Hematopoietic multipotent progenitor cell (in vitro differentiated cells): ENCODE measurements at regions not wholly inside any gene's neighbourhood (a gene's known extent, or its start where the extent isn't known, plus 50 kb on each side); places are given as distances from the start of the nearest gene placed in this dataset.

ENCODE experiments used
- DNase-seq, 3 donors: peaks; one replicate each; pipeline ENCODE4 v3.0.0-alpha.2; 2011 to 2015; ENCODE audit warnings: low read depth in 2 of 3, low spot score in 2 of 3

DNA sequence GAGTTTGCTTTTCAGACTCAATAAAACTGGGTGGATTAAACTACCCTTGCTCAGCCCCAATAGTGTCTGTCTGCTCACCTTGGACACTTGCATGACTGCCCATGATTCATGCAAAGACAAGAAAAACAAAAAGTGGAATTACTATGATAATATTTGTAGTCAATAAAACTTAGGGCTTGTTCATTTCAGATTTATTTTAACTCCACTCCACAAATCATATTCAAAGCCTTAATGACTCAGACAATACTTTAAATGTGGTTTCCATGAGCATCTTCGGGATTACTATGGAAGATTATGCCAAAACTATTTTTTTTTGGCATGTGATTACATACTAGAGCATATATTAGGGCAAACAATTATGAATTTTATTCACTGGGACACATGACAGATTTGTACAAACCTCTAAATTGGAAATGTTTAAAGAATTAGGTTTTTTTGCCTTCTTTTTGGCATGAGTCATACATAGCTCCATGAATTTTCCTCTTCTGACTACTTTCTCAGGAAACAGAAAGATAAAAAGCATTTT, 468.9 kb downstream of the ACTL7B start:
- no peak for DNase-seq

DNA sequence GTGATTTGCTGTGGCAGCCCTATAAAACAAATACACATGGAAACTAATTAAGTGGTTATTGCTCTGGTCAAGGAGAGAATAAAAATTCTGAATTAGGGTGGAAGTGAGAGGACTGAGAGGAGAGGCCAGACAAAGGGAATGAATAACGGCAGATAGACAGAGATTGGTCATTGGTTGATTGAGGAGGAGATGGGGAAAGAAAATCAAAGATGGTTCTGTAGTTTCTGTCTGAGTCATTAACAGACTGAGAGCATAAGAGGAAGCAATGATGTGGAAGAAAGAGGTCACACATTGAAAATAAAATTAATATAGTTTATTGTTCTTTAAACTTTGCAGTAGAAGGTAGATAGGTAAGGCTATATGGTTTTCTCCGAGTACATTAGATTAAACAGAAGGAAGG, 469.8 kb downstream of the ACTL7B start:
- no peak for DNase-seq

DNA sequence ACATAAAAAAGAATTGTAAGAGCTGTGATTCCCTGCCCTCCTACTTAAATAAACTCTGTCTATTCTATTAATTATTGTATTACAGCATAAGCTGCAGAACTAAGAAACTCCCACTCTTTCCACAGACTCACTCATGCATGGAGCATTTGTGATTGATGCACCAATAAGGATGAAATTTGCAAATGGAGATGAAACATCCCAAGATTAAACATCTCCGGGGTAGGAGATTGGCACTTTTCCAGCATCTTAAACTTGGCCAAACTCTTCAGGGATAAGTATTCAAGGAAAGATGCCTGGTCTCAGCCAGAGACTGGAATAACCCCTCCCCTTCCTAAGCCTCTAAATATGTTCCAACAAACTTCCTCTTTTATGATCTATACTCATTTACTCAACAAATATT, 472.0 kb downstream of the ACTL7B start:
- DNase-seq = no peak

DNA sequence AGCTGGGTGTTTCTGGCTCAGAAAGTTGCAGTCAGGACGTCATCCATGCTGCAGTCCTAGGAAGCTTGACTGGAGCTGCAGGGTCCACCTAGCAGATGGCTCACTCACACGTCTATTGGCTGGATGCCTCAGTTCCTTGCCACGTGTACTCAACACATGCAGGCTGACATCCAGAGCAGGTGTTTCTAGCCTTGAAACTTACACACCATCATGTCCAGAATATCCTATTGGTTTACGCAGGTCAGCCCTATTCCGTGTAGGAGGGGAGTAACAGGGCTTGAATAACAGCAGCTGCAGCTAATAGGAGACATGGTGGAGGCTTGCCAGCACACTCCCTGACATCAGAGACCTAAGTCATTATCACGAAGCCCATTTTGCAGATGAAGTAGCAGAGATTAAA, 473.5 kb downstream of the ACTL7B start:
- no peak for DNase-seq

DNA sequence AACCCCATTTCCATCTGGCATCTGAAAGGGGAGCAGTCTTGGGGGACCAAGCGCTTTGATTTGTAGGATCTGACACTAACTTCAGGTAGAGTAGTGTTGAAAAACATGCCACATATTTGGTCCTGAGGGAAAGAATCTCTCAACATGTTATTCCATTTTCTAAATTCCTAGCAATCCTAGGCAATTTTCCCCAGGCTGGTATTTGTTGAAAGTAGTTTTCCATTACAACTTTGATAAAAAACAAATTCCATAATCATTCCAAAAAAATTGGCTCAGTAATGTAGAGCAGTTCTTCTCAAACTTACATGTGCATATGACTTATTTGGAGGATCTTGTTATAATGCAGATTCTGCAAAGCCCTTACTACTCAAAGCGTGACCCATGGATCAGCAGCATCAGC, 477.9 kb downstream of the ACTL7B start:
- no peak for DNase-seq

DNA sequence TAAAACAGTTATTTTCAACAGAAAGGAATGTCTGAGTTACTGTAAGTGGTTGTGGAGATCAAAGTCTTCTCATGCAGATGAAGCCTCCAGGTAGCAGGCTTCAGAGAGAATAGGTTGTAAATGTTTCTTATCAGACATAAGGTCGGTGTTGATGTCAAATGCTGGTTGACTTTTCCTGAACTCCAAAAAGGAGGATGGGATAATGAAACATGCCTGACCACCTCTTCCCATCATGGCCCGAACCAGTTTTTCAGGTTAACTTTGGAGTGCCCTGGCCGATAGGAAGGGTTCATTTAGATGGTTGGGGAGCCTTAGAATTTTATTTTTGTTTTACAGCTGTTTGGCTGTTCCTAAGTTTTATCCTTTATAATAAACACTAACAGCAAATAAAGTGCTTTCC, 478.4 kb downstream of the ACTL7B start:
- no peak for DNase-seq

DNA sequence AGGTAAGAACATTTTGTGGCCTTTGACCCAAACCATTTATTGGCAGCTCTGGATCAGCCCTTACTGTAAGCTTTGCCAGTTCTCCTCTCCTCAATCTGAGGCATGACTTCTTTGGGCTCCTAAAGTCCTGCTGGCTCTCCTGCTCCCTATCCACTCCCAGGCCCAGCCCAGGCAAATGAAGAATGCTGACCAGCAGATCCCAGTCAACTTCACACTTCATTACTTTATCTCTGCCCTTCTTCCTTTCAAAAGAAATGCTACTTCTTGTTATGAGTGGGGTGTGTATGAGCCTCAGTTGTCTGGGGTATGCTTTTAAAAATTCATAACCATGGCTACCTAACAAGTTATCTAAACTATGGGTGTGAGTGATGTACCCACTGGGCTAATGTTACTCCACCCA, 479.6 kb downstream of the ACTL7B start:
- DNase-seq = no peak

DNA sequence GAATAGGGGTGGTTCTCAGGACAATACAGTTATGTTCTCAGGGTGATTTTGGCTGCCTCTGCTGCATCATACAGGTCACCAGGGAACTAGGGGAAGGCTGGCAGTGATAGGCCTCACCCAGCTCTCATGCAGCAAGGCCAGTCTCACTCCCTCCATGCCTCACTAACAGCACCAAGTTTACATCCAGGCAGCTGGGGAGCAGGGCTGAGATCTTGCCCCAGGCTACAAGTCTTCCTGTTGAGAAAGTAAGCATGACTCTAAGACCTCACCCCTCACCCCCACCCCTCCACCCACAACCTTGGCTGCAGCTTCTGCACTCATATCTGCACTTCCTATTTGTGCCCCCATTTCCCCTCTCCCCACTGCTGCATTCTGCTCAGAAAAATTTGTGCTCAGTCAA, 481.2 kb downstream of the ACTL7B start:
- no peak for DNase-seq

DNA sequence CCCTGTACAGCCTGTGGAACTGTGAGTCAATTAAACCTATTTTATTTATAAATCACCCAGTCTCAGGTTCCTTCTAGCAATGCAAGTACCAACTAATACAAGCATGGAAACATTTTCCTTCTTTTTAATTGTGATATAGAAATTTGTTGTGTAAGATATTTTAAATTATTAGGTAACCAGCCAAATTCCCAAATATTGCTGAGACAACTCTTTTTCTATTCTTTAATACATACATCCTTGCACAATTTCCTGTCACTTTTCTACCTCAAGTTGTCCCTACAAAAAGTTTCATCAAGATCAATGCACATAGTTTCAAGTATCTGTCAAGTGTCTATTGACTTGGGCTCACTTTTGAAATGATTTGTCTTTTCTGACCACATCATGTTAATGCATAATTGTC, 488.6 kb downstream of the ACTL7B start:
- DNase-seq = no peak

DNA sequence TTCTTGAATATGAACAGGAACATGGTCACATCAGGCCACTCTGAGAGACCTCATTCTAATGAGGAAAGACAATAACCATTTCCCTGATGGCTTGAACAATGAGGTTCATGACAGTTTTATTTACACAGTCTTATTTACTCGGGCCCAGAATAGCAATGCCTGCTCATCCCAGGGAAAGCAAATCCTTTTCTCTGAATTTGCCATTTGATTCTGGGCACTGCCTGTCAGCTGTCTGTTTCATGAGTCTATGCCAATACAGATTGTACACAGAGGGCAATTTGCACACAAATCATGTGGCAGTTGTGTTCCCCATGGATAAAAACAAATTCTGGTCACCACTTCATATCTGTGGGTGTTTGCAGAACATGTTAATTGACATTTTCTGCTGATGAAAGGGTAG, 492.5 kb downstream of the ACTL7B start:
- no peak for DNase-seq

DNA sequence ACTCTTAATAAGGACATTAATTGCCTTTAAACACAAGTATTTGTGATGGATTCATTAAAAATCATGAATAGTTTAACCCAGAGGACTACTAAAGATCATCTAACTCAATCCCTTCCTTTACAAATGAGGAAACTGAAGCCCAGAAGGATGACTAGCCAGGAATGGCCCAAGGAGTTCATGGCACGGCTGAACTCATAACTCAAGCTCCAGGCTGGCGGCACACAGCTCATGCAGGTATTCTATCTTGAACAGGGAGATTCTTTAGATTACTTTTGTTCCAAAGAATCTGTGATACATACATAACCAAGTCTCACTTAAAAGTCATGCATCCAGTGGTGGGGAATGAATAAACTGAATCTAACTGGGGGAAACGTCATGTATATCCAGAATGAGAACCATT, 495.5 kb downstream of the ACTL7B start:
- DNase-seq = no peak

DNA sequence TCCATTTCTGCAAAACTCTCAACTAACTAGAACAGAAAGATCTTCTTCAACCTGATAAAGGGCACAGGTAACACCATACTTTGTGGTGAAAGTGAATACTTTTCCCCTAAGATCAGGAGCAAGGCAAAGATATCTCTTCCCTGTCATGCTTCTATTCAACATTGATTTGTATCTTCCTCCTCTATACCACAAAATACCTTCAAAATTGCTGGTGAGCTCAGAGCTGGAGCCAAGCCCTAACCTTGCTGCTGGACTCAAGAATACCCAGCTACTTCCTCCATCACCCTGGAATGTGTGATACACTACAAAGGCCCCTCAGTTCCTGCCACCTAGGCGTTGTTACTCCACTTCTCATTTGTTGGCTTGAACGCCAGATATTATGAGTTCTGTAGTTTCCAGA, 499.0 kb downstream of the ACTL7B start:
- no peak for DNase-seq

DNA sequence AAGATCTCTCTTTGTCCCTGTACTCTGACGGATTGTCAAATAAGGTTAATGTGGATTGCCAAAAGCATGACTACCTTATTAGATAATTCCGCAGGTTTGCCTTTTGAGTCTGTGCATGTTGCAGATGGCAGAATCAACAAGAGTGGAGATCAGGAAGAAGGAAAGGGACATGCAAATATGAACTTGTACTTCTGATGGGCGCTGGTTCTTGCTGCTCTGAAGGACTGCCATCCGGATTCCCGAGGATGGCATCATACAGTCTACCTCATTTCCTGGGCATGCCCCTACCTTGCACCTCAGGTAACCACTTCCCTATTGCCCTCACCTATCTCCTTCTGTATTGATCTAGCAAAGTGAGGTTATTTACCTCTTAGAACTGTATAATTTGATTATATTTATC, 504.2 kb downstream of the ACTL7B start:
- no peak for DNase-seq

DNA sequence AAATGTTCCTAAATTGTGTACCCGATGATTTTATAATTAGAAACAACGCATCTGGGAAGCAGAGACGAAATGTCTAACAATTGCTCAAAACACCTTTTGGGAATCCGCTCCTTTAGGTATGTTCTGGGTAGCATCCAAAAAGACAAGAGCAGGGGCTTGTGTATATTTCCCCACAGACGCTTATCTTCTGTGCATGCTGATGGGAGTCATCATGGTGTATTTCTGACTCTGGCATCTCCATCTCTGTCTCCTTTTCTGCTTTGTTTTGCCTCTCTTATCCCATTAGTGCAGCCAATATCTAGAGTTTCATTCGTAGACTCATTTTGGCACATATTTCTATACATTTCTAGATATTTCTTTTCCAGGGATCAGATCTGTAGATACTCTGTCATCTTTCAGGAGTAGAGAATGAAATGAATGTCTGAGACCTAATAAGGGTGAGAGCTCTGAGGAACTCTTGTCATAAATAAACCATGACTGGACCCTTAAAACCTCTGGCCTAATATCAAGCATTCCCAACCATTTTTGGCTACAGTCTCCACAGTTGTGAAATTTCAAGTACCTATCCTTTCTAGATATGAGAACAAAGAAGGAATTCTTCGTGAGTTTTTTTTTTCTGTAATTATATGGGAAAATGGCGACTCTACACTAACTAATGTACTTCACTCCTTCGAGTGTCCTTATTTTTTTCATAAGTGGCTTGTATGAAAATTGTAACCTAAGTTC, 508.2 kb downstream of the ACTL7B start:
- DNase-seq = no peak

DNA sequence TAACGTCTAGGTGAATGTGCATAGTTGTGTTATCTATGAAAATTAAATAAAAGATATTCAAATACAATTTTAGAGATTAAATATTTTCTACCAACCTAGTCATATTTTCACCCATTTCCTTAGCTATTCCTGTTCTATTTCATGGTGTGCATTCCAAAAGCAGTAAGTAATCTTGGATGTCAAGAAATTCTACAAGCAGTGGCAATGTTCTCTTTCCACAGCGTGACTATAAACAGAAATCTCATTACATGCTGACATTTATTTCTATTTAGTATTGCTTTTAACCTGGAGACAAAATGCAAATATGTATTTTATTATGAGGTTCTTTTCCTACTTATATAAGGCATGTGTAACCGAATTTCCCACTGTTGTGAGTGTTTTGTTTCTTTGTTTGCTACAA, 510.0 kb downstream of the ACTL7B start:
- DNase-seq = no peak

DNA sequence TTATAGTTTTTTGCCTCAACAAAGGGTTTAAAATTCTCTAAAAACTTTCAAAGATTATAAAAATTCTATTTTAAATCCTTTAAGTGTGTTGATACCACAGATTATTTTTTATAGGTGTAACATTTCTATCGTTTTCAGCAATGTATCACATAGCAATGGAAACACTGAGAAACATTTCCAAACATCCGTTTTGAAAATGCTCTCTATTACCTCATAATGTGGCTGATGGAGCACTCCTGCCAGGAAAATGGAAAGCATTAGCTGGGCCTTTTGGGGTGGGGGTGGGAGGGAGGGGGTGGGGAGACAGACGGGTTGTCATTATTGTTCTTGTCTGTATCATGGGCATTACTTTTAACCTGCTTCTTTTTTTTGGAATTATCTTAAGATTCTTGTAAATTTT, 516.5 kb downstream of the ACTL7B start:
- DNase-seq = no peak

DNA sequence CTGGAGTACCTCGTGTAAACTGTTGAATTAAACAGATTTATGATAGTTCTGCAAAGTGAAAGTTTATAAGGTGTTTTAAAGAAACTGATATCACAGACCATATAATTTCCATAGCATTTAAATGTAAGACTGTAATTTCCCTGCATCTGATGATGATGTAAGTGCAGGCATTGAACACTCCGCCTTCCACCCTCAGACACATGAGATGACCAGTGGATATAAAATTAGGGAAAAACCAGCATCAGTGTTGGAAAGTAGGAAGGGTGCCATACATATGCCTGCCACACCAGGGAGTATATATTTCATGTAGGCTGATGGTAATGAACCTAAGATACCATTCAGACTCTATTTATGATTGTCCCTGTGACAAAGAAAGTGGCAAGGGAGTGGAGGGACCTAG, 519.2 kb downstream of the ACTL7B start:
- DNase-seq = no peak

DNA sequence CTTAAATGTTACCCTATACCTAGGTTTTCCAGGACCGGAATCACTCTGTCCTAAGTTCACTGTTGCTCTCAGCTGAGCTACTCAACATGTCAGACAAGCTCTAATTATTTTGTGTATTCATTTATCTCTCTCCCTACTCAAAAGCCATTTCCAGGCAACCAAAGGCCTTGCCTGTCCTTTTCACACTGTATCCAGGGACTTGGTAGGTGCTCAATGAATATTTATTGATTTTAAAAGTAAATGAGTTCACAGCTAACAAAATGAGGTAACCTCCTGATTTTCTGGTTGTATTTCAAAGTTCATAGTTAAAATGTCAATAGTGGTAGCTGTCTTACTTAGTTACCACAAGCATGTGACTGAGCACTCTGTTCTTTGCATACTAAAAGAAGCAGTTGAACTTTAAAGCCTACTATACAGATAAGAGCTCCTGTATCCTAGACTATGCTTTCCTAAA, 522.2 kb downstream of the ACTL7B start:
- DNase-seq = no peak

DNA sequence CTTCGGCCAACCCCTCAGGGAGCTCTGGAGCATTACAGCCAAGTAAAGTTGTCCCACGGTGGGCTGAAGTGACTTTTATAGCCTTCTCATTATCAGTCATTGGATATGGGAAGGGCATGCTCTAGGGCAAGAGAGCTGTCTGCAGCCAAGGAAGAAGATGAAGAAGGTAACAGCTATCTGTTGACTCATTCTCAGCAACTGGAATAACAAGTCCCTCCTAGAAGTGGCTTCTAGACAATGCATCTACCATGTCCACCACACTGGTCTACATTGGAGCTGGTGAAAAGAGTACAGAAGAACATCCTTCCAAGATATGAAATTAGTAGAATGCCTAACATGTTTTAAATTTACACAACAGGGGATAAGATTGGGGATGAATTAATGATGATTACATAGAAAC, 524.2 kb downstream of the ACTL7B start:
- DNase-seq = no peak

DNA sequence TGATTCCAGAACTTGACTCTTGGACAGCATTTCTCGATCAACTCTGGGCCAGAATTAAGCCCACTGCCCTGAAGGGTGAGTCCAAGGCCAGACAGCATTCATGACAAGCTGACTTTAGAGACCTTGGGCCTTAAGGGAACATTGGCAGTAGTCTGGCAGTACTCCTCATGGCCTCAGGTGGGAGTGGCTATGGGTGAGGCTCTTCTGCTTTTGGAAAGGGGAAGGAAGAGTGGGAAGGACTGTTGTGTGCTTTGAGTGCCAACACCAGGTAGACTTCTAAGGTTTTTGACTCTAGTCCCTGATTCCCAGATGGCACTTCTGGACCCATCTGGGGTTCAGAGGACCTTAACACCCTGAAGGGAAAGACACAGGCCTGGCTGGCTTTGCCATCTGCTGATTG, 530.4 kb downstream of the ACTL7B start:
- DNase-seq = no peak

DNA sequence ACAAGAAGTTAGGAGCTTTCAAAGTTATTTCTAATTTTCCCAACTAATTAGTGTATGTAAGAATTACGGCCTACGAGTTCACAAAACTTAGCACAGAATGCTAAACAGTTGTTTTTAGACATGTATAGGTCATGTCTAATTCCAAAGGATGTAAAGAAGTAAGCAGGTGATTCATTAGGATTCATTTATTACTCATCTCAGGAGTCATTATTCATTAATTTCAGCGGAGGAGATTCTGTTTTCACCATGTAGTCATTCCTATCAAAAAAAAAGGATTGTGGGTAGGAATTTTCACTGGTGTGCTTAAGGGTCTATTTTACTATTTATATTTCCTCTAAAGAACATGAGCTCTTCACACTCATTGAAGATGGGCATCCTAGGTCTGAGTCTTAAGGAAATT, 532.2 kb downstream of the ACTL7B start:
- no peak for DNase-seq

DNA sequence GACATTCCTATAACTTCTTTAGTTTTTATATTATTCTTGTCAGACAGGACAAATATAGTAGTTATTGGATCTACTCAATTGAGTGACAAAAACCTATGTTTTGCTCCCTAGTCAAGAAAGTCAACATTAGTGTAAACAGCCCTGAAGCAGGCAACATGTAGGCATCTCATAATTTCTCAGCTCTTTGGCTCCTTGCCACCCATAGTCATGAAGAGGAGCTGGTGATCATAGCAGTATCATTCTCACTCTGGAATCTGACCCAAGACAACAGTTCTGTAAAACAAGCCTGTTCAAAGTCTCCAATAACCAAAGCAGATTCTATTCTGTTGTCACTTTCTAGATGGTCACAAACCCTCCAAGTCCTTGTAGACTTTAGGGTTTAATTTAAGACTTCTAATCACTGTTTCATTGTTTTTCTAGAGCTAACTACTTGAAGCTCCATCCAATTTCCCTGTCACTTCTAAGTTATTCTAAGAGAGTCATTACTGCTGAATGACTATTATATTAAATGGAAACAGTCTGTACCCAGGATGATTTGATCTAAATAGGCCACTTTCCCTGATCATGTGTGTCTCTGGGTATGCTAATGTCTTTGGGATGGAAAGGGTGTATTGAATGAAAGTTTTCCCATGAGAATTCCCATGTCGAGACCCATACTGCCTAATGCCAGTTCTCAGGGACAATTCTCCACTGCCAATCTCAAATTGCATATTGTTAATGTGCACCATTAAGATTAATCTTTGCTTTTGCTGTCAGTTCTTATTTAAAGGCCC, 533.3 kb downstream of the ACTL7B start:
- no peak for DNase-seq
